DMS153 treated with DMSO at 0.1 percent for 48 hours (cell line): ENCODE measurements at regions not wholly inside any gene's neighbourhood (a gene's known extent, or its start where the extent isn't known, plus 50 kb on each side); places are given as distances from the start of the nearest gene placed in this dataset.

Experiments used
- DNase-seq: peaks from one replicate; lab custom pipeline; 2025; ENCODE audit not compliant: unreplicated experiment; lab: John Stamatoyannopoulos, UW

DNA sequence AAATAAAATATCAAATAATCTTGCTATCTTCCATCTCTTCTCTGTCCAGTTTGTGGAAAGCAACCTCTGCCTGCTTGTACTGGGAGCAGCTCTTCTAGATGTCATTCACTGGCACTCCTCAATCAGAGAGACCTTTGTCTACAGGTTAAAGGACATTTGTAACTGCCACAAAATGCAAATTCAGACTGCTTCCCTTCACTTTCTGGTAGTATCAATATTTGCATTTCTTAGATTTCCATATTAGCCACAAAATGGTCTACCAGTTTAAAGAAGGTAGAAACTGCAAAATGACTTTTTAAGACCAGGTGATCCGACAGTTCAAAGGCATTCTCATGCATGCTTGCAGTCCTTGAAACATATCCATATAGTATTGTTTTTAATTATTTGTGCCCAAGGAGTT is 51.7 kb upstream of the RCN1 start:
- DNase-seq, result no peak

DNA sequence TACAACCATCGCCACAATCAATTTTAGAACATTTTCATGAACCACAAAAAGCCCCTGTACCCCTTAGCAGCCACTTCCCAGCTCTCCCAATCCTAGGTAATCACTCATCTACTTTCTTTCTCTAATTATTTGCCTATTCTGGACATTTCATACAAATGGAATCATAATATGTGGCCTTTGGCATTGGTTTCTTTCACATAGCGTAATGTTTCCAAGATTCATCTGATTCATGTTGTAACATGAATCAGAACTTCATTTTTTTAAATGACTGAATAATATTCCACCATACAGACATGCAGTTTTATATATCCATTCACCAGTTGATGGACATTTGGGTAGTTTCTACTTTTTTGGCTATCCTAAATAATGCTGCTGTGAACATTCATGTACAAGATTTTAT is 56.2 kb upstream of the RCN1 start:
- no peak for DNase-seq

DNA sequence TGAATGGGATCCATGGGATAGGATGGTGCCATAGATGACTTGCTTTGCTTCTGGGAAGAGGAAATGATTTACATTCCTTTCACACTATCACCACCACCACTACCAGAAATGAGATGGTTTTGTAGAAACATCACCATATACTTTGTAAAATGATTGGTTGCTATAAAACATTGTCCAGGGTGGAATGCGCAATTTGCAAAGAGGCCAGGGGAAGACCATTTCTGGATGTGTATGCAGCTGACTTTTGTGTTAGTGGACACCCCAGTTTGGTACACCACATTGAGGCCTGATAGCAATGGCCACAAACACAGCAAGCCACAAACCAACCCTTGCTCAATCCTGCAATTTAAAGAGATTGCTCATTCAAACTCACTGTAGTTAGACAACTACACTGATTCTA is 56.7 kb upstream of the RCN1 start:
- DNase-seq, result no peak

- DNase-seq, result no peak
Observed at GRCh38 chr11:32033491-32033890, 57.4 kb upstream of the RCN1 start.

DNA sequence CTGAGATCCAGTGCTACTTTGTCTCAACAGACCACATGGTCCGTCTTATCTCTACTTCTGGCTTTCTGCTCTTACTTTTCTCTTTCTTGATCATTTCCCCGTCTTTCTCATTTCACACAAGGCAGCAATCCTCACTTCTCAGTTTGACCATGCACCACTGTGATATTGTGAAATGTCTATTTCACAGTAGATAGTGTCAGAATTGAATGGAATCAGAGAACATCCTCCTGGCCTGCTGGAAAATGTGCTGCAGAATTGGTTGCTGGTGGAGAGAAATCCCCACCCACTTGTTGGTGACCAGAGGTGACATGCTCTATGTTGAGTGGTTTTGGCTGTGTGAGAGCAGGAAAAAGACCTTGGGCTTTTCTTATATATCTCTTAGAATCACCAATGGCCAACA is 57.8 kb upstream of the RCN1 start:
- no peak for DNase-seq

- no peak for DNase-seq
Observed at GRCh38 chr11:32032478-32032877, 58.4 kb upstream of the RCN1 start.

- no peak for DNase-seq
Observed at GRCh38 chr11:32032052-32032451, 58.8 kb upstream of the RCN1 start.

DNA sequence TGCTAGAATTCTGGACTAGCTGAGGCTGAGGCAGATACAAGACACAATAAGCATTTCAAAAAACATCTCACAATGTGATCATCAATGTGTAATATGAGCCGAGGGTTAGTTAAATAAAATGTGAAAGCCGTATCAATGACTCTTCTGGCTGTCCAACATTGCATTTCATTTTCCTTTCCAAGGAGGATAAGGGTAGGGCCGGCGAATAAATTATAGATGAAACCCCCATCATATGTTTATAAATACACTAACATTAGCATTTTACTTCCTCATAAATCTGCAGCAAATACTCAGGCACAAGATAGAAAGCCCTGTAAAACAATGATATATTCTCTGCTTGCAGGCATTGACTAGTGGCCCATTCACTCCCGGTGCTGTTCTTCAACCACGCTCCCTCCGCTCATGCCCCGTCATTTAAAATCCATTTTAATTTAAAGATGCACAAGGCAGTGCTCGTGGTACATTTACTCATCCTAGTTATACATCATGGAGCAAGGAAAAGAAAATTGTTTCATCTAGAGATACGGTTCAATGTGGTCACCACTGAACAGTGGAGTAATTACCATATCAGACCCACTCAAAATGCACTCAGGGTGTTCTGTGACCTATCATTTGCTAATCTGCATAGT is 59.9 kb upstream of the RCN1 start:
- DNase-seq, result no peak

DNA sequence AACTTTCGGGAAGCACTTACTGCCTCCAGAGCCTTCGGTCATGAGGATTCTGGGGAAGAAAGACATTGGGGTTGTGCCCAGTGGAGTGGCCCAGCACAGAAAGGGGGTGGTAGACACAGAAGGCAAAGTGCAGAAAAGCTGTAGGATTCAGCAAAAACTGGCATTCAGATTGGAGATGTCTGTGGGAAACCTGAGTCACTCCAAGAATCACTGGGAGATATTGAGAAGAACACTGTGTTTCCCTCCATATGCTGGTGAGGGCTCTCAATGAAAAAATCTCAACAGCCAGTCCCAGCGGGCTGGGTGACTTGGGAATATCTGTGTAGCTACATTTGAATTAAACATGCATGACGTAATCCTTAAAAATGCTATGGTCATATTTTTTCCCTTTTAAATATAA is 61.2 kb upstream of the RCN1 start:
- no peak for DNase-seq

DNA sequence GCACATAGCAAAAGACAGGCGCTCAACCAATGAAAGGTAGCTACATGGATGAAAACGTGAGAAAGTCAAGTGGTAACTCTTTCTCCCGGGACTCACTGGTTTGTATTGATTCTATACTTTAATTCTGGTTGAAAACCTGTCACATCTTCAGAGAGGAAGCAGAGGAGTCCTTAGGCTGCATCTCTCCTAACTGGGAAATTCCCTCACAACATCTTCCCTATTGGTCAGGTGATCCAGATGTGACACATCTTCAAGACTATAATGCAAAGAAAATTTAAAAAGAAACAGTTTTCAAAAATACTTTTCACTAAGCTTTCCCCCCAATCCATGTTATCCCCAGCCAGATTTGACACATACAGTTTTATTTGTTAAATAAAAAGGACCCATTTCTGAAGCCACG is 62.7 kb upstream of the RCN1 start:
- no peak for DNase-seq

DNA sequence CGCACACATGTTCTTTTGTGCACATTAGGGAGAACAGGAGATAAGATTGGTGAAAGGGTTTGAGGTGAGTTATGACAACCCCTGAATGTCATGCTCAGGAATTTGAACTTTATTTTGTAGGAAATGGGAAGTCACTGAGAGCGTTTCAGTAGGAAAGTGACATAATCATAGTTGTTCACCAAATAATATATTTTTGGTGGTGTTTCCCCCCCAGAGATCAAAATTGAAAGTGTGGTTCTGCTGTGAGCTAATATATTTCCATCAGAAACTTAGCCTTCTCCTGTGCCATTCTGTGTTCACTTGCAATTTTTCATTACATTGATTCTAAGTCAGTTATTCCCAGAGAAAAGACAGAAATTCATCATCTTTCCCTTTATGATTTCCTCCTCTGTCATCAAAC is 64.1 kb upstream of the RCN1 start:
- no peak for DNase-seq

DNA sequence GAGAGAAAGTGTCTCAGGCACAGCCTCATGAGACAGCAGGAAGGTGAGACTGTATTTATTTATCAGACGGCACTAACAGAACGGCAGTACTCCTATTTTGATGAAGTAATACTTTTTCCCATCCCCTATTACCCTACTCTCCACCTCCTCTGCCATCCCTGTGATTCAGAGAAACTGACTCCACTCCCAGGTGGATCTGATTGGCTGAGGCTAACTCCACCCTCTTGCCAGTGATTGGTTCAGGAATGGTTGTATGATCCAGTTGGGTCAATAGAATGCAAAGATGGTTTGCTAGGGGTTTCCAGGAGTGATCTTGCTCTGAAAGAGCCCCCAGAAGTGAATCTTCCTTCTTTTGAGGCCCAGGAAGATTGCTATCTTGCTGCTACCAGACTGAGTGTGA is 65.9 kb upstream of the RCN1 start:
- no peak for DNase-seq

GRCh38 chr11:32023370-32024305 is 67.2 kb upstream of the RCN1 start:
- no peak for DNase-seq

DNA sequence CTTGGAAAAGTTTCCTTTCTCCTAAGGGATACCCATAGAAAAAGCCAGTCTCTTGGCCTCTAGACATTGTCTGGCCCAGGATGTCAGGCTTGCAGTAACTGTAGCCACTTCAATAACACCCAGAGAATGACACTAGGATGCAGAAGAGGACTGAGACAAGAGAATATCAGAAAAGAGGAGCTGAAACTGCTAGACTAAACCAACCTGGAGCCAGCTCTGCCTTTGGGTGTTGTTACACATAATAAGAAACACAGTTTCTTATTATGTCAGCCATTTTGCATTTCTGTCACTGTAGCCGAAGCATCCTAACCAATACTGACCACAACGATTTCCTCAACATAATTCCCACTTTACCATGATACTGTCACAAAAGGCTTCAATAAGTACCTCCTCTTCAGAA is 72.2 kb upstream of the RCN1 start:
- DNase-seq, result no peak

GRCh38 chr11:32016111-32016510 is 74.8 kb upstream of the RCN1 start:
- DNase-seq, result no peak

- no peak for DNase-seq
Observed at GRCh38 chr11:32015427-32015826, 75.4 kb upstream of the RCN1 start.

- DNase-seq, result no peak
Observed at GRCh38 chr11:32013603-32014002, 77.3 kb upstream of the RCN1 start.

DNA sequence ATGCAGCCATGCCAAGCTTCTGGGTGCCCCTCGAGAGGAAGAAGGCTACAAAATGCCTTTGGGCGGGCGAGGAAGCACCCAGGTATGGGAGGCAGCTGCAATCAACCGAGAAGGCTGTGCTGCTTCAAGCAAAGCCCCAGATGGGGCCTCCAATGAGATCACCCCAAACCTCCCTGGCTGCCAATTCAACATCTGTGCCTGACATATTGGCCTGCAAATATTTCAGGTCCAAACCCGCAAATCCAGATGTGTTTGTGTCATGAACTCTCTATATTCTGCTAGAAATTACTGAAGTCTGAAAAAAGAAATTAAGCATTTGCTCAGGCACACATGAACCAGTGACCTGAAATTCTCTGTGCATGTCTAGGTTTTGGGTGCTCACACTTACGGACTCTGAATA is 78.8 kb upstream of the RCN1 start:
- DNase-seq, result no peak

- no peak for DNase-seq
Observed at GRCh38 chr11:32008880-32009551, 81.9 kb upstream of the RCN1 start.

- DNase-seq, result no peak
Observed at GRCh38 chr11:32006799-32007388, 84.0 kb upstream of the RCN1 start.

- no peak for DNase-seq
Observed at GRCh38 chr11:32005786-32006416, 85.0 kb upstream of the RCN1 start.
